HG03378 (cell line): ENCODE measurements at regions not wholly inside any gene's neighbourhood (a gene's known extent, or its start where the extent isn't known, plus 50 kb on each side); places are given as distances from the start of the nearest gene placed in this dataset.

Experiments
- ATAC-seq: cut with Tn5 transposase; IDR thresholded peaks from one replicate; pipeline ENCODE4 v1.9.1; 2021; ENCODE audit warnings: mild to moderate bottlenecking, moderate library complexity; ENCODE audit not compliant: unreplicated experiment

DNA sequence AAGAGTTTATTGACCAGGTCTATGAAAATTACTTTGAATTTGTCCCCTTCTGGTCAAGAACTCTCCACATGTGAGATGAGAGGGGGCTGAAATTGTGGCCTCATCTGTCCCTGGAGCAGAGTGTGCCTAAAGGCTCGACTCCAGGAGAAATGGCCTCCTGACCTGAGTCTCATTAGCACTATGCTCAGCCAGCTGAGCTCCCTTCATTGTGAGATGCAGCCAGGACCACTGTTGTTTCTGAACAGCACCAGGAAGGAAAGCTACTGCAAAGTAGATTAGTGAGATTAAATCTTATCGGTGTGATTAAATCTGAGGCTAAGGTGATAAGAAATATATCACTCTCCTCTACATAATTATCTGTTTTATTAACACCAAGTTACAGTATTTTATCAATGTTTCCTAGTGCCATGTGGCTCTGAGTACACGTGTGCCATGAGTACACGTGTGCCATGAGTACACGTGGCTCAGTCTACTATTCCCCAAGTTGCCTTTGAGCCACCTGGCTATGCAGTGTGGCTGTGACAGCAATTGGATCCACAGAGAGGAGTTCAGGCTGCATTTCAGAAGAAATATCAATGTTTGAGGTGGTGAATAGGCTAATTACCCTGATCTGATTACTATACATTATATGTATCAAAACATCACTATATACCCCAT lies 126.9 kb downstream of the IPMK start:
- ATAC-seq: no peak

DNA sequence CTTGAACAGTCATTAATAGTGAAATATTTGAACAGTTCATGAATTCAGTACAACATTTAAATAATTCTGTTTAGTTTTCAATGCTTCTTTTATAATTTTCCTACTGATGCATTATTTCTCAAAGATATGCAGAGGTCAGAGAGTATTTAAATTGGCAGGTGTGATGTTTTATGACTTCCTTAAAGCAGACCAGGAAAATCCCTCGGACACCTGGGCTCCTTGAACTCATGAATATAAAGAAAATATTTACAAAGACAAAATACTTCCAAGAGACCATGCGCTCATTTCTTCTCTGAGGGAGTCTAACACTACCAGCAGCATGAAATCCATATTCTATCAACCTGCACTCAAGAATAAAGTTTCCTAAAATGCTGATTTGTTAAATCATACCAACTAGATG lies 127.6 kb downstream of the IPMK start:
- ATAC-seq: no peak

DNA sequence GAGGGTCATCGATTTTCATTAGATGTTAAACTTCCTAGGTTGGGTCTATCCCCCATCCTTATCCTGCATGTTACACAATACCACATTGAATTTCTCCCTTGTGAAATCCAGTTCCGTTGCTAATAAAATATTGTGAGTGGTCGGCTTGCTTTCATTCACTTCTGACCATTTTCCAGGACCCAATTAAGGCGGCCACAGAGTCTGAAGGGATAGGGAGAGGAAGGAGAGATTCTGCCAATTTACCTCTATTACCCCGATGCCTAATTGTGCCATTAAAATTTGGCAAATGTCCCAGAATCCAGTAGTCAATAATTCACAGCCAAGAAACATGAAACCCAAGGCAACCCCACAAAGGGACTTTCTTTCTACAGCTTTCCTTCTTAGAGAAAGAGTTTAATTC lies 129.9 kb downstream of the IPMK start:
- no peak for ATAC-seq

DNA sequence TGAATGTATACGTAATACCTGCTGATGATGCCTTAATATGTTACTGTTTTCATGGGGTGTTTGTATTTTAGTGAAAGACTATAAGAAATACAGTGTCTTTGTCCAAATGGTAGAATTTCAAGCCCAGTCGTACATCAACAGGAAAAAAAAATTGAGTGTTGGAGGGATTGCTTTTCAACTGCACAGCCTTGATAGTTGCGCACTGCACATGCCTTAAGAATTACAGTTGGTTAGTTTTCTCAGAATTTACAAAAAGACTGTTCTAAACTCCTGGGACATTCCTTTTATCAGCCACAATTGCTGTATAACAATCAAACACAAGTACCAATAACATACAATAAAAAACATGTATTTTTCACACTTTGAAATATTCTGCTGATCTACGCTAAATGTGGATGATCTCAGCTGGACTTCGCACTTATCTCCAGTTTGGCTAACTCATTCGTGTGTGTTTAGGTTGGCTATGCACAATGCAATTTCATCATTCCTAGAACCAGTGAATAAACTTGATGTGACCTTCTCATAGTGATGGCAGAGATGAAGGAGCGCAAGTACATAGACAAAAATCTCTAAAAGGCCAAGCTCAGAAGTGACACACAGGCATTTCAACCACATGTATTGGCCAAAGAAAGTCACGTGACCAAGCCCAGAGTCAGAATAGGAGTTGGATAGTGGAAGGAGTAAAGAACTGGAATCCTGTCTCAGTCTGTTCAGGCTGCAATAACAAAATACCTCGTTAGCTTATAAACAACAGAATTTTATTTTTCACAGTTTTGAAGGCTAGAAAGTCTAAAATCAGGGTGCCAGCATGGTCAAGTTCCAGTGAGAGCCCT lies 152.3 kb downstream of the IPMK start:
- ATAC-seq: no peak

DNA sequence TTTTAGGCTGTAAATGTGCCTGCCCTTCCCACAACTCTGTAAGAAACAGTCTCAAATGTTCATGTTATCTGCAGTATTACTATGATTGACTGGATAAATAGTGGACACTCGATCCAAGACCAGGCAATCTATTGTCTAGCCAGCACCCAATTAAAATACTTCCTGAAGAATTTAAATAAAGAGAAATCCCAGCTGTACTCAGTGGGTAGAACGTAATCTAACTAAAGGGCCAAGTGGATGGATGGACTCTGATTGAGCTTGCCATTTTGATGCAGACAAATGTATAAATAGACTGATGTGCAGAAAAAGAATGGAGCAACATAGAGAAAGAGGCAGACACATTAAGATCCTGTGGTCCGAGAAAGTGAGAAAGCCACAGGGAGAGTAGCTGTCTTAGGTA lies 158.0 kb downstream of the IPMK start:
- no peak for ATAC-seq

DNA sequence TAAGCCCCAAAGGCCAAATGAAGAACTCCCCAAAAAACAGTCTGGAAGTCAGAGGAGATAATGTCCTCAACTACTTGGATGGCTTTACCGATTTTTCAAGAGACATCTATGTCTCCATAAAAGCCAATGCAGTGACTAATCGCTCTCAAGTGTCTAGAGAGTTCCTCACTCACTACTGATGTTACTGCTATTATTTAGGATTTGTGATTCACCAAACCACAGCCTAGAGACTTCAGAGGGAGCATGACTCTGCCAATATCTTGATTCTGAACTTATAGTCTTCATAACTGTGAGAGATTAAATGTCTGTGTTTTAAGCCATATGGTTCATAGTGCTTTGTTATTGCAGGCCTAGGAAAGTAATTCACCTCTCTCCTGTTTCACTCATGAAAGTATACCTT lies 160.2 kb downstream of the IPMK start:
- ATAC-seq: no peak

DNA sequence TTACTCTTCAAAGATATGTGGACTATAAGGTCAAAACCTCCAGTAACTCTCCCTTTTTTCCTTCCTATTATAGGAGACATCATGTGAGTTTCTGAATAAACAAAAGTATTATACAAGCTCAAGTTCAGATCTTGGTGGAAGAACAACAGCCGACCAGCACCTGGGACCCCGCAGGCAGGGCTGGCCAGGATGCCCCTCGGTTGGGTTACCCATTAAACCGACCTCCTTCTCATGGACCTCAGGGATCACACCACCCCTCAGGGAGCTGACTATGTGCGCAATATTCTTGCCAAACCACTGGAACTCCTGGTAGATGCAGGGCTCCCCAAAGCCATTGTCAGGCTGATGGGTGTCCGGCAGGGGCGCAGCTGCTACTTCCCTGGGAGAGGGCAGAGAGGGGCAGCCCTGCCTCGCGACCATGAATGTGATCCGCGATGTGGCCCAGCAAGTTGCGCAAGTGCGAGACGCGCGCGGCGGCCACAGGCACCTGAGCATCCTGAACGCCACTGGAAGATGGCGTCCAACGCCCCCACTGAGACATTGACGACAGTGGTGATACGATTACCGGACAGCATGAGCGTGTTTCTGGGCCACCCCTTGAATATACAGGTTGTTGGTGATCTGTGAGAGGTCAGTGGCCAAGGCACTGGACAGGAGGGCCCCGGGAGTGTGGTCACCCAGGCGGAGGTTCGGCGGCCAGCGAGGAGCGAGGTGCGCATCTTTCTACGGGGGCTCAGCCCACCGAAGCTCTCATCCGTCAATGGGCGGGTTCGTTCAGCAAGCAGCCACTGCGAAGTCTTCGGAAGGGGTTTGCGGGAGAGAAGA lies 161.3 kb downstream of the IPMK start:
- no peak for ATAC-seq

DNA sequence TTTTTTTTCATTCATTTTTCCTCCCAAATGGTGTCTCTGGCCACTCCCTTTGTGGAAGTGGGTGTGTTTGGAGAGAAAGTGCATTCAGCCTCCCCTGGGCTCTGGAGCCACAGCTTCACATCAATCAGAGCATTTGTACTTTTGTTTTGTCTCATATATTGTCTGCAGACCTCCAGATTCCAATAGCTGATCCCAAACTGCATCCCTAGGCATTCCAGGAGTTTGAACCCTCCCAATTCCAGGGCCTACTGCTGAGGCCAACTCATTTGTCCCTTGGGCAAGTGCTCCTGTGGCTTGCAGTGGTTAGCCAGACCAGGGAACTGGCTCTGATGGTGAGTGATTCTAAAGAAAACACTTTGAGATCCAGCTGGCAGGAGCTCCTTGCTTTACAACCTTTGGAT lies 163.3 kb downstream of the IPMK start:
- no peak for ATAC-seq

DNA sequence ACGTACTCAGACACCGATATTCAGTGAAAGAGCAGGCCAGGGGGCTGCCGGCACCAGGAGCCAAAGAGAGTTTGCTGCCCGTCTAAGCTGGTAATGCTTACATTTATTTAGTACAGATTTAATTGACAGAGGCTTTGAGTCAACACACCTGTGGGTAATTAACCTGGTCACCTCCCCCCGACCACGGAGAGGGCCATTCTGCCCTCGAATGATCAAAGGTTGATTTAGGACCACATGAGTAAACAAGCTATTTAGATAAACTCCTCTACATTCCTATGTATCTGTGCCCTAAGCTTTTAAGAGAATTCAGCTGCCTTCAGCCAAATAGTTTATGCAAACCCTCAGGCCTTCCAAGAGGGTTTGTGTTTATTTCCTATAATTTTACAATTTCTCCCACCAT lies 164.8 kb downstream of the IPMK start:
- no peak for ATAC-seq

DNA sequence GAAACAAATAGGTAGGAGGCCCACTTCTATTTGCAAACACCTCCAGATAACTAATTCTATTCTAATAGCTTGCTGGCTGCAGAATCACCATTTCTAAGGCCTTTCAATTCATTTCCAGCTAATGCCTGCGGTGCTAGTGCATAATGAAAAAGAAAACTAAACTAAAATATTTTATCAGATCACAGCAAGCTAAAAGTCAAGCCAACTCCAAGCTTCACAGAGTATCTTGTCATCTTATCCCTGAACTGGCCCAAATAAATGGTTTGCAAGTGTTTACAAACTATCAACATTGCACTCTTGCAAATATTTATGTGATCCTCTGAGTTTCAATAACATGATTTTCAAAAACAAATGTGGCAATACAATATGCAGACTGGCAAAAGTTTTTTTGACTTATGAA lies 166.0 kb downstream of the IPMK start:
- no peak for ATAC-seq

DNA sequence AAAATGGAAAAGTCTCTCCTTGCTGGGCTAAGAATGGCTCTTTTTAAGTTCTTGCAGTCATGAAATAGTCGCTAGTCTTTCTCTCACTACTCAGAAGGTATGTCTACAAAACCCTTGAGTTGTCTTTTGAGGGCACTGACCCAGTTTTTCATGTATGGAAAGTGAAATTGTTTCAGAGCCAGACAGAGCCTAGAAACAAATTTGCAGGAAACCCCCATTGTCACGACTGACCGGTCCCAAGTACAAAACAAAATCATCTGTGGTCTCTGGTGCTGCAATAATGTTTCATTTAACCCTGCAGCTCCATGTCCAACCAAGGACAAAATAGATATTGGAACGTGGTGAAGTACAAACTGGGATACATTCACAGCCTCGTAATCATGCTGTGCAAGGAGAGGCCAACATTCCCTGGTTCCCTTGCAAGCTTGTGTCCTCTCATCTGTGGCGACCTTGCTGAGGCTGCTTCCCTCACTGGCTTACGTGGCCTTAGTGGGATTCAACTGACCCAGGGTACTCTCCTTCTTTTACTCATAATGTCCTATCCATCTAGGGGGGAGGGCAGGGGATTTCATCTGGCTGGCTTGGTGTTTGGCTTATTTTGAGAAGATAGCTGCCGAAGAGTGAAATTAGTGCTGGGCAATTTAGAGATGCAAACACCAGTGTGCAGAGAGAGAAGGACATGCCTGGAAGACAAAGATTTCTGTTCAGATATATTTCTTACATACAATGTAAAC lies 172.5 kb downstream of the IPMK start:
- no peak for ATAC-seq

DNA sequence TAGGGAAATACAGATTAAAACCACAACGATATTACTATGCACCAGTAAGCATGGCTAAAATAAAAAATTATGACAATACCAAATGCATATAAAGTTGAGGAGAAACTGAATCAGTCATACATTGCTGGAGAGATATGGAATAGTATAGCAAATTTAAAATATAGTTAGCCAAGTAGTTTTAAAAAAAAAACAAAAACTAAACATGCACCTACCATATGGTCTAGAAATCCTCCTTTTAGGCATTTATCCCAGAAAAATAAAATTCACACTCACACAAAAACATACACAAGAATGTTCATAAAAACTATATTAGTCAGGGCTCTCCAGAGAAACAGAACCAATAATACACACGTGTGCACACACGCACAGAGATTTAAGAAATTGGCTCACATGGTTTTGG lies 175.8 kb downstream of the IPMK start:
- no peak for ATAC-seq

DNA sequence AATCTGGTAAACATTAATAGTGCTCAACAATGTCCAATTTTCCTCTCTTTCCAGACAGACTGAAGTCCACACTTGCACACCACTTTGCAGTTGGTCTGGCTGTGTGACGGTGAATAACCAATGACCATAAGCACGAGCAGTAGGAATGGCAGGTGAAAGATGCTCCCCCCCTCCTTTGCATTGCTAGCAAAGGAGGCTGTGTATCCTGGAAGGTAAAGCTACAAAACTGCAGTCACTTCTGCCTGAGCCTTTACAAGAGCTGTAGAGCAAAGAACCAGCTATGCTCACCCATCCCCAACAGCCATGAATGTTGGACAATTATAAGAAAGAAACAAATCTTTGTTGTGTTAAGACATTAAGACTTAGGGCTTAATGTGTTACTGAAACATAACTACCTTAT lies 178.0 kb downstream of the IPMK start:
- no peak for ATAC-seq

DNA sequence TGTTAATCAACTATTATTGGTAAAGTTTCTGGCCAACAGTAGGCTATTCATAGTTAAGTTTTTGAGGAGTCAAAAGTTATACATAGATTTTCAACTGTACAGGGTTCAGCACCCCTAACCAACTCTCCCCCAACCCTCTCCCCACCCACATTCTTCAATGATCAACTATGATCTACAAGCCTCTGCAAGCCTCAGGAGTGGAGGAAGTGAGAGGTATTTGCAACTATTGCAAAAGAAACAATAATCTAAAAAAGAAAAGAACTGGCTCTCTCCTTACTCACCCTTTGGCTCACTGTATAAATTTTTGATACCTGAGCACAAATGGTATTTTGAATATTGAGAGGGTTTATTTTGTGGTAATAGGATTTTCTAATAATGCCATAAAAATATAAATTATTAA lies 179.8 kb downstream of the IPMK start:
- no peak for ATAC-seq

DNA sequence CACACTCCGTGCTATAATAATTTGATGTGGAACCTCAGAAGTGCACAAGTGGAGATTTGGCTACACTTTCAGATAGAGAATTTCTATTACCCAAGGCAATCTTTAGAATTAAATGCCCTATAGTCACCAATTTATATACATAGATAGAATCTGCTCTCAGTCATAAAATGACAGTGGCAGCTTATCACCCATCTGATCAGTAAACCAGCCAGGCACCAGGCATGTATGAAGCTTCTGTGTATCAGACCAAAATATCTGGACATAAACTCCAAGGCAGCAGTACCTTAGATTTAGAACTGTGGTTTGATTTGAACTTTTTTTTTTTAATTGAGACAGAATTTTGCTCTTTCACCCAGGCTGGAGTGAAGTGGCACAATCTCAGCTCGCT lies 180.9 kb downstream of the IPMK start:
- no peak for ATAC-seq

DNA sequence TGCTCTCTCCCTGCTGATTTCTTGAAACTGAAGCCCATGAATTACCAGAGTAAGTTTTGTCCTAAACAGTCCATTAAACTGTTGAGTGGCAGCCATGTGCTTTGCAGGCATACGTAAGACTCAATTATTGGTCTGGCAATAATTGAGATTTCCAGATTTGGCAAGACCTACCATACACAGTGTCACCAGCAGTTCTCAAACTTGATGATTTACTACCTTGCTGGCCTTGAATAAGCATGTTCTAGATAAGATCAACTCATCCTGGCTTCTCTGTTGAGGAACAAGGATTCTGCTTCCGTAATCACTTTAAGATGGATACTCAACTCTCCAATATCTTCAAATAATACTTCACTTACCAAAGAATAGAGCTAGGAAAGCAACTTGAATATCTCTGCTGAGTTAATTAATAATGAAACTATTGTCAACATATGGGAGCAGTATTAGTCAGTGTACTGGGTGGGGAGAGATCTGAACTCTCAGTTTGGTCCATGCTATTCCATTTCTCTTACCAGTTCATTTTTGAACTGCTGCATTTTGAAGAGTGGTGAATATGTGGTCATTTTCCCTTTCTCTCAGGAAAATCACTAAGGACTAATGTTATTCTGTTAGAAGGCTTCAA lies 181.4 kb downstream of the IPMK start:
- peak; percentile 67 for ATAC-seq

DNA sequence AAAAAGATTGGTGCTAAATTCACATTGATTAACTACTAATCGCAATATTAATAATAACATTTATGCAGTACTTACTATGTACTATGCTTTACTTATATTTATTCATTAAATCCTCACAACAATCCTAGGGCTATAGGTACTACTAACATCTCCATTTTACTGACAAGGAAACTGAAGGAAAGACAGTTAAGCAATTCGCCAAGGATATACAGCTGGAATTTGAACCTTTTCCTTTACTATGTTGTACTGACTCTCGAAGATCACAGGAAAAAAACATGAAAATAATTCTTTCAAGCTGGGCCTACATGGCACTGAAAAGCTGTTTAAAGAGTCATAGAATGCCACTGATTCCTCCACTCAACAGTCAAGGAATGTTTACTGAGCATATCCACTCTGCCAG lies 185.4 kb downstream of the IPMK start:
- ATAC-seq: no peak

DNA sequence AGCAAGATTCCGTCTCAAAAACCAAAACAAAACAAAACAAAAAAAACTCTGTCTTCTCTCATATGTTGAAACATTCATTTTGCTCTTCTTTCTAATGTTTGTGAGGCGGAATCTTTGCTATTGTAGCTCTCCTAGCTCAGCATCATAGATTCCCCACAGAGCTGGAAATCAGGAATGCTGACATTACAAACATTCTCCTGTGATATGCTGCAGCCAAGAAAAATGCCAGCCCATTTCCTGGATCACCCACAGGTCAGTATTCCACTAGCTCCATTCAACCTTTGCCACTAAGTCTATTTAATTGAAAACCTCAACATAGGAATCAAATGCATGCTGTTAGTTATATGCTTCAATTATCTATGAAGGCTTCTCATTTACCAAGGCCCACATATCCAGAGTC lies 186.3 kb downstream of the IPMK start:
- ATAC-seq: no peak

DNA sequence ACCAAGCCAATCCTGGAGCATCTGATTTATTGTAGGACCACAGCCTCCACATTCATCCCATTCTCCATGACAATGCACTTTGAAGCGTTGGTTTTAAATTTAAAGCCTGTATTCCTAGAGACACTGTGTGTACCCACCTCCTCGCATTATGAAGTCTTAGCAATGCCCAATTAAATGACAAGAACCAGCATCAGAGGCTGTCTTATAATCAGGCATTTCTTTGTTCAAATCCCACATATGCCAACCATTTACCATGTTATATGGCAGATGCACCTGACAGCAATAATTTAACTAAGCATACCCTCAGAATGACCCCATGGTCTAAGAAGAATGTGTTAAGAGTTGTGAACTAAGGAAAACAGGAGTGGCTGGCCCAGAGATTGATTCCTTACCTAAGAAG lies 188.2 kb downstream of the IPMK start:
- ATAC-seq: no peak

DNA sequence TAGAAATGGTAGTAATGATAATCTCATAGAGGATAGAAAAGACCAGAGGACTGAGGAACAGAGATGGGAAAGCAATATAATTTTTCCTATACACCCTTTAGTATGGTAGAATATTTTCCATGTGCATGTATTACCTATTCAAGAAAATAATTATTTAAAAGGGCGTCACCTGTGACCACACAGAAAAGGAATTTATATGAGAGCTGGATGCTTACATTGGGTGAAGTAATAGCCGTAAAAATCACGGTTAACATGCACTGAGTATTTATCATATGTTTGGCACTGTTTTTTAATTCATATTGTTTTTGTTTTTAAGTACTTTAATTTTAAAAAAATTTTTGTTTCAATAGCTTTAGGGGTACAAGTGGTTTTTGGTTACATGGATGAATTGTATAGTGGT lies 195.1 kb downstream of the IPMK start:
- ATAC-seq: no peak

DNA sequence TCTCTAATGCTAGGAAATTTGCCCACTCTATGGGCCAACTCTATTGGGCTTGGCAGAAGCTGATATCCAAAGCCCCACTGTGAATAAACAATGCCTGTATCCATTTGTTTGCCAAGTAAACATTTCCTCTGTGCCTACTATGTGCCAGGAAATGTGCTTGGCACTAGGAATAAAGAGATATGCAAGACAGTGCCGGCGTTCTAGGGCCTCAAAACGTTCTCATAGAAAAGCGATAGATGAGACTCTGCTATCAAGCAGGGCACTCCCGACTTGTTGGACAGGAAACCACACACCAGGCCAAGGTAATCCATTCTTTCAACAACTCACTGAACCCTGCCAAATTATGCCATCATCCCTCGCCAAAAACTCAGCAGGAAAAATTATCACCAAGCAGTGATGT lies 196.7 kb downstream of the IPMK start:
- no peak for ATAC-seq
